GDM1 (cell line): ENCODE measurements at regions not wholly inside any gene's neighbourhood (a gene's known extent, or its start where the extent isn't known, plus 50 kb on each side); places are given as distances from the start of the nearest gene placed in this dataset.

Source experiments
- DNase-seq: peaks from one replicate; lab custom pipeline; 2025; lab: John Stamatoyannopoulos, UW

- DNase-seq: no peak
These were observed 99.0 kb upstream of the GJB5 start for GRCh38 chr1:34655875-34656240.

GRCh38 chr1:34656299-34656698 is 98.5 kb upstream of the GJB5 start:
- no peak for DNase-seq

- no peak for DNase-seq
These were observed 98.1 kb upstream of the GJB5 start for GRCh38 chr1:34656731-34657130.

DNA sequence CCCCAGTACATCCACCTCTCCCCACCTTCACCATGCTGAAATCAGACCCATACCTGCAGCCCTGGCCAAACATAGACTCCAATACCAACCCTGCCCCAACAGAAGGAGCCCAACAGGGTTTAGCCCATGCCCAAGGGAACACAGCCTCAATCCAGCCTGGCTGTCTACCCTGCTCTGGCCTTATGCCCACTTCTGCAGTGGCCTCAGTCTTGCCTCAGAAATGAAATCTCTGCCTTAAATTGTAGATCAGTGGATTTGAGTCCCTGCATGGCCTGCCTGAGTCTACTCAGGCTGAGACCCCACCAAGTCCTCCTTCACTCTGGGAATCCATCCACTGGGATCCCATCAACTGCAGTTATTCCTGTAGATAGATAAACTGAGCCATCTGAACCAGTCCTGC is 97.6 kb upstream of the GJB5 start:
- no peak for DNase-seq

DNA sequence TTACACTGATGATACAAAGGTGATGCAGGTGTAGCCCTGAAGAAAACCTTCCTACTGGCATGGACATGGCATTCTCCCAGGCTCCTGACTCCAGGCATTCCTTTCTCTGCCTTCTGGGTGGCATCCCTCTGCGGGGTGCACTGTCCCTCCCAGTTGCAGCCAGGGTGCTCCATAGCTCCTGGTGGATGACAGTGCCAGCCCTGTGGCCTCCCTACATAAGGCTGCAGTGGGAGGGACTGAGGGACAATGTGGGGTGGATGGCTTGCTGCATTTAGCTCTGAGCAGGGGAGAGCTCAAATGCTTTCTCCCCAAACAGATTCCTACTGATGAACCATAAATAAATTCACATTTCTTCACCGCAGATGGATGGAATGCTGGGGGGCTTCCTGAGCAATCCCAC is 97.0 kb upstream of the GJB5 start:
- no peak for DNase-seq

DNA sequence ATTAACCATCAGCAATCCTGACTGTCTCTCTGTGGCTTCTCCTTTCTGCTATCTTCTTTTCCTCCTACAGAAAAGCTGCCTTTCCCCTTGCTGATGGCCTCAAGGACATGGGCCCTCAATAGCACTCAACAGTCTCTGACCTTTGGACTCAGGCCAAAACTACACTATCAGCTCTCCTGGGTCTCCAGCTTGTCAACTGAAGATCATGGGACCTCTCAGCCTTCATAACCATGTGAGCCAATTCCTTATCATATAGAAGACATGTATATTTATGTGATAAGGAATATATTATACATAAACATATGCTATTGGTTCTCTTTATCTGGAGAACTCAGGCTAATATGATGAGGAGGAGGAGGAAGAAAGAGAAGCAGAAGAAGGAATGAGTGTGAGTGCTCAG is 91.8 kb upstream of the GJB5 start:
- DNase-seq: no peak

GRCh38 chr1:34668063-34668462 is 86.8 kb upstream of the GJB5 start:
- no peak for DNase-seq

GRCh38 chr1:34670982-34671381 is 83.9 kb upstream of the GJB5 start:
- no peak for DNase-seq

GRCh38 chr1:34671887-34672286 is 83.0 kb upstream of the GJB5 start:
- DNase-seq: no peak

DNA sequence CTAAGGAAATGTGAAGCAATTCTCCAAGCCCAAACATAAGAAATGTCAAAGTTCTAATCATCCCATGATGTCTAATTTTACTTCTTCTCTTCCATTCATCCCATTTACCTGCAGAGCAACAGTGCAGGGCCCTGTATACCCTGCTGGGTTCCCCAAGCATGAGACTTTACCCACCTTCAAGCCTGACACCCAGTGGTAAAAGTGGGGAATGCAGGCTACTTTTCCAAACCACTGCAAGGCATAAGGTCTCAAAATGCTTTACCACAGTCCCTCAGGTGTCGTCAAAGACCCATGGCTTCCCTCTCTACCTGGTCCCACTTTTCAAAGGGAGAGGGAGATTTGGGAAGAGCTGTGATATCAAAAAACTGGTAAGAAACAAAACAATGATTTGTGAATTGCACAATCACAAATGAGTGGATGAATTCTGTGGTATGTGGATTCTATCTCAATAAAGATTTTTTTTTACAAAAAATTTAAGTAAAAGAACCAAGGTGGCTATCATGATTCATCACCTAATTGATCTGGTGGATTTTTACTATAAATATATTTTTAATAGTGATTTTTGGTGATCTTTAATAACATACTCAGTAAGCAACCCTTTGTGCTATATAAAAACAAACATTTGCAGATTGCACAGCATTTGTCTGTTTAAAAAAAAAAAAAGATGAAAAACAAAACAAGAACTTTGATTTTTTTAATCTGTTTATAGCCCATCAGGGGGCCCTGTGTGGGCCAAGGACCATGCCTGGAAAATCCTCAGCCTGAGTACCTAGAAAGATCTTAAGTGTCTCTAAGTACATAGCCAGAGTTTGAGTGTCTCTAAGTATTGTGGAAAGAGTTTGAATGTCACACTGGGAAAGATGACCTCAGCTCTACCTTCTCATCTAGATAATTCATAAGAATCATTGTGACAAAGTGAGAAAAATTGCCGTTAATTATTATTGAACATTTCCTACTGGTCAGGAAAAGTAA is 73.1 kb upstream of the GJB5 start:
- peak; percentile 6 for DNase-seq

DNA sequence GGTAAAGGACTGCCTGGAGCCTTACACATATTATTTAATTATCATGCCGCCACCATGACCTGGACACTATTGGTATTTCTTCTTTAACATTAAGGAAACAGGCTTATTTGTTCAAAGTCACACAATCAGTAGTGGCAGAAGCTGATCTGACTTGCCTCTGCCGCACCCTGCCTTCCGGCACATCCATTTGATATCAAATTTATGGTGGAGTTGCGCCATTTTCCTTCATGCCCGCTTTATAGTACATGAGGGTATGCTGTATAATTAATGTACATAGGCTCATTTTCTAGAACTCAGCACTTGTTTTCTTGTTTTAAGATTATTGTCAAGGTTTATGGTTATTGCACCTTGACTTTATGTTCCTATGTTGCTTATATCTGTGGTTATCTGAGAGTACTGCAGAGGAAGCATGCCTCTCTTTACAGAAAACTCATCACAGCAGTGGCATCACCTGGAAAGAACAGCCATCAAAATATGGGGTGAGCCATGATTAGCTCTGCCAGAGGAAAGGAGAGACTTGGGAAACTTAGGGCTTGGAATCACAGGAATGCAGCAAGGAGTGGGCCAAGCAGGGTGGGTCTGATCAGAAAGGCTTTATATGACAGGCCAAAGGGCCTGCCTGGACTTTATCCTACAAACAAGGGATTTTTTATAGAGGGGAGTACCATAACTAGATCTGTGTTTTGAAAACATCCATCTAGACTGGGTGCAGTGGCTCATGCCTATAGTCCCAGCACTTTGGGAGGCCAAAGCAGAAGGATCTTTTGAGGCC is 72.2 kb upstream of the GJB5 start:
- DNase-seq: no peak

DNA sequence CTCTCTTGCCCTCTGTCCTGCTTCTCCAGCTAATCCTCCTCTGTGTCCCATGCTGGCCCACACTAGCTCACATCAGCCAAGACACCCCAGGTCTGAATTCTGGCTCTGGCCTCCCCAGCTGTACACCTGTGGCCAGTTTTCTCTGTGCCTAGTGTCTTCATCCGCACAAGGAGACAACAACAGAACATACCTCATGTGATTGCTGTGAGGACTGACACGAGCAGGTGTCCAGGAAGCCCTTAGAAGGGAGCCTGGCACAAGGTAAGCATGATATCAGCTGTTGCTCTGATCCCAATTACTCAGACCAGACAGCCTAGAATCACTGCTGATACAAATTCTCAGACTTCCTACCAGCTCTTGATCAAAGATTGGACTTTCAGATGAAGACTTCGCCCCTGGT is 71.2 kb upstream of the GJB5 start:
- DNase-seq: no peak

DNA sequence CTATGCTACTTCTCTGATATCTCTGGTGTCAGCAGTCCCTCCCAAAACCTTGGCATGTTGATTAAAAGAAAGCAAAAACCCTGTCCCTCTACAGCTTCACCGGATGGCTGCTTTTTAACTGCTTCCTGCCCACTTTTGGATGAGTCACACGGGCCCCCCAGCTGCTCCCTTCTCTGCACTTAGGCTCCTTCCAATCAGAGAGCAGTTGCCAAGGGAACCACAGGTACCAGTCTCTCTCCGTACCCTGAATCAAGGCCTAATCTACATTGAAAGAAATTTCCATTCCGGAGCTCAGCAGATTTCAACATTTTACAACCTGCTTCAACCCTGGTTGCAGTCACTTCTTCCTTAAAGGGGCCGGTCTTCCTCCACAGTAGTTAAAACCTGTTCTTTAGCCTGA is 70.6 kb upstream of the GJB5 start:
- peak; percentile 15 for DNase-seq

DNA sequence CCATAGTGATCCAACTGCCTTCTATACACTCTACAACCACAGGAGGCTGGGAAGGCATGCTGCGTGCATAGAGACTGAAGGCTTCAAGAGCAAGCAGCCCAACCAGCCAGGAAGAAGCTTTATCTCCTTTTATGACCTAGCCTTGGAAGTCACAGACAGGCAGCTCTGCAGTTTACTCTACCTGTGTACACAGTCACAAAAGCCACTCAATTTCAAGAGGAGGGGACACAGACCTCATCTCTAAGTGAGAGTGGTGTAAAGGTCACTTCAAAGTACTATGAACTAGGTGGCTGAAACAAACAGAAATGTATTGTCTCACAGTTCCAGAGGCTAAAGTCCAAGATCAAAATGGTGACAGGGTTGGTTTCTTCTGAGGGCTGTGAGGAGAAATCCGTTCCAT is 69.6 kb upstream of the GJB5 start:
- no peak for DNase-seq

DNA sequence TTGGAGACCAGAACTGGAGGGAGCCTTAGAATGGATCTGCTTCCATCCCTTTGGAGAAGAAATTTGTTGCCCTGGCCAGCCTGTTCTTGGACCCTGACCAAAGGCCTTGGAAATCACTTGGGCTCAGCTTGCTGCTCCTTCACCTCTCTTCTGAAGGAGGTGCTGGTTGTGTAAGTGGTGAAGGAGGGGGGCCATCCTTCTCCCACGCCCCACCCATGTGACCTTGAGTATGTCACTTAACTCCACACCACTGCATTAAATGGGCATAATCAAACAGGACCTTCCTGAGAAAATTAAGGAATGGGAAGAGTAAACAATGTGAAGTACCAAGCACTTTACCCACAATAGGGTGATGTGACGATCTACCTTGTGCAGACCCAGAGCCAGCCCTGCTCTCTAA is 68.3 kb upstream of the GJB5 start:
- no peak for DNase-seq

- DNase-seq: no peak
These were observed 66.7 kb upstream of the GJB5 start for GRCh38 chr1:34688006-34688741.

DNA sequence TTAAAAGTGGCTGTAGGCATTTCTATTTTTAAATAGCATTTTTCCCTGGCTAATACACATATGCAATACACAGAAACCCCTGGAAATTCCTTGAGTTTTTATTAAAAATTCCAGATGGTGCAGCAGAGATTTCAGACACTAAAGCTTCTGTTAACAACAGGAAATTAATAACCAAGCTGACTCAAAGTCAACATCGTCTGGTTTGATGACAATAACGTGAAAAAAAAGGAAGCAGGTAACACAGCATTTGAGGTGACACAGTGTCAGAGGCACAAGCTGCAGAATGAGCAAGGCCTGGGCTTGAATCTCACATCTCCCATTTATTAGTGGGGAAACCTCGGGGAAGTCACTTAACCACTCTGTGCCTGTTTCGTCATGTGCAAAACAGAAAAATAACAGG is 64.6 kb upstream of the GJB5 start:
- DNase-seq: no peak

- DNase-seq: no peak
These were observed 61.8 kb upstream of the GJB5 start for GRCh38 chr1:34693081-34693480.

- no peak for DNase-seq
These were observed 60.5 kb upstream of the GJB5 start for GRCh38 chr1:34694383-34694782.

- no peak for DNase-seq
These were observed 59.3 kb upstream of the GJB5 start for GRCh38 chr1:34695580-34695979.

DNA sequence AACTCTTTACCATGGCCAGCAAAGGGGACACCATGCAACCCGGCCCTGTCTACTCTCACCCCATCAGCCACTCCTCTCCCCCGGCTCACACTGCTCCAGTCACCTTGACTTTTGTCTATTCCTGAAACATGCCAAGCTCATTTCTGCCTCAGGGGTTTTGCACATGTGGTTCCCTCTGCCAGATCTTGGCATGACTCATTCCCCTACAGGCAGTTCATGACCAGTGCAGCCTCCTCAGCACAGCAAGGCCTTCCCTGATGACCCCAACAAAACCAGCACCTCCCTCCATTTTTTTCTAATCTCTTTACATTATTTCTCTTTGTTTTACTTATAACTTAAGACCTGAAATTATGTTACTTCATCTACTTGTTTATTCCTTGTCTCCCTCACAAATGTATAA is 58.6 kb upstream of the GJB5 start:
- no peak for DNase-seq

DNA sequence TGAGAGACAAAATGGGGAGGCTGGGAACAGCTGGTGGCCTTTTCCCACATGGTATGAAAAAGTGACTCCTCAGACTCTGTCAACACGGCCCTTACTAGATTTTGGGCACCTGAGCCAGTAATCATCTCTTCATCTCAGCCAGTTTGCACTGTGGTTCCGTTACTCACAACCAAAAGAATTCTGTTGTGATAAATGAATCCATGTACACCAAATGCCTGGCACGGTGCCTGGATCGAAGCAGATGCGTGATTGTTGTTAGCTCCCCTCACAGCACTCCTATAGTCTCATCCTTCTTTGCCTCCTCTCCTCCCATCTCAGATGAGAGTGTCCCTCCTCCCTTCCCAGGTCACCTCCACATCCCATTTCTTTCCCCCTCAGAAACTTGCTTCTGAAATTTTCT is 57.9 kb upstream of the GJB5 start:
- no peak for DNase-seq

GRCh38 chr1:34697818-34698217 is 57.0 kb upstream of the GJB5 start:
- no peak for DNase-seq
